ENCODE measurements at regions not wholly inside any gene's neighbourhood (a gene's known extent, or its start where the extent isn't known, plus 50 kb on each side); places are given as distances from the start of the nearest gene placed in this dataset.
"Not testable (repeated sequence)": the region's sequence is repeated elsewhere in the genome, so short reads cannot be mapped to it uniquely, and the experiment has no call there.

- TF ChIP-seq CTCF (IDR thresholded peaks at IDR 0.05; ENCODE audit: low read depth, low read length): no peak
- H3K4me3 ChIP-seq (ENCODE audit: low read depth, low read length): no peak overlapping the region
These were observed 393.1 kb upstream of the FRG1 start for GRCh38 chr4:189547559-189547958.

GRCh38 chr4:189548484-189549125 lies 392.1 kb upstream of the FRG1 start:
- no peak for TF ChIP-seq CTCF (IDR thresholded peaks at IDR 0.05; ENCODE audit: low read depth, low read length)
- no peak overlapping the region for H3K4me3 ChIP-seq (ENCODE audit: low read depth, low read length)

- H3K4me3 ChIP-seq (ENCODE audit: low read depth, low read length): not testable (repeated sequence)
These were observed 388.6 kb upstream of the FRG1 start for GRCh38 chr4:189551931-189552670.

GRCh38 chr4:189560605-189561004 lies 380.1 kb upstream of the FRG1 start:
- H3K4me3 ChIP-seq (ENCODE audit: low read depth, low read length): not testable (repeated sequence)

GRCh38 chr4:189563751-189564150 lies 376.9 kb upstream of the FRG1 start:
- not testable (repeated sequence) for H3K4me3 ChIP-seq (ENCODE audit: low read depth, low read length)

- H3K4me3 ChIP-seq (ENCODE audit: low read depth, low read length): not testable (repeated sequence)
These were observed 374.4 kb upstream of the FRG1 start for GRCh38 chr4:189566271-189566670.

- not testable (repeated sequence) for H3K4me3 ChIP-seq (ENCODE audit: low read depth, low read length)
These were observed 373.8 kb upstream of the FRG1 start for GRCh38 chr4:189566900-189567299.

- H3K4me3 ChIP-seq (ENCODE audit: low read depth, low read length): not testable (repeated sequence)
These were observed 361.0 kb upstream of the FRG1 start for GRCh38 chr4:189579645-189580044.

GRCh38 chr4:189586908-189587632 lies 353.6 kb upstream of the FRG1 start:
- H3K4me3 ChIP-seq (ENCODE audit: low read depth, low read length): not testable (repeated sequence)

GRCh38 chr4:189589201-189589600 lies 351.5 kb upstream of the FRG1 start:
- H3K4me3 ChIP-seq (ENCODE audit: low read depth, low read length): not testable (repeated sequence)

- H3K4me3 ChIP-seq (ENCODE audit: low read depth, low read length): no peak overlapping the region
- no peak for TF ChIP-seq CTCF (IDR thresholded peaks at IDR 0.05; ENCODE audit: low read depth, low read length)
These were observed 347.8 kb upstream of the FRG1 start for GRCh38 chr4:189592890-189593289.

Measured in WI38 (cell line).